ENCODE measurements at regions not wholly inside any gene's neighbourhood (a gene's known extent, or its start where the extent isn't known, plus 50 kb on each side); places are given as distances from the start of the nearest gene placed in this dataset.
A peak's percentile ranks its signal among the peaks of the same experiment; 100 is the strongest.

- DNase-seq (ENCODE audit: low spot score) = no peak
These were observed 290.1 kb downstream of the ZSWIM6 start for GRCh38 chr5:61622156-61622555.

DNA sequence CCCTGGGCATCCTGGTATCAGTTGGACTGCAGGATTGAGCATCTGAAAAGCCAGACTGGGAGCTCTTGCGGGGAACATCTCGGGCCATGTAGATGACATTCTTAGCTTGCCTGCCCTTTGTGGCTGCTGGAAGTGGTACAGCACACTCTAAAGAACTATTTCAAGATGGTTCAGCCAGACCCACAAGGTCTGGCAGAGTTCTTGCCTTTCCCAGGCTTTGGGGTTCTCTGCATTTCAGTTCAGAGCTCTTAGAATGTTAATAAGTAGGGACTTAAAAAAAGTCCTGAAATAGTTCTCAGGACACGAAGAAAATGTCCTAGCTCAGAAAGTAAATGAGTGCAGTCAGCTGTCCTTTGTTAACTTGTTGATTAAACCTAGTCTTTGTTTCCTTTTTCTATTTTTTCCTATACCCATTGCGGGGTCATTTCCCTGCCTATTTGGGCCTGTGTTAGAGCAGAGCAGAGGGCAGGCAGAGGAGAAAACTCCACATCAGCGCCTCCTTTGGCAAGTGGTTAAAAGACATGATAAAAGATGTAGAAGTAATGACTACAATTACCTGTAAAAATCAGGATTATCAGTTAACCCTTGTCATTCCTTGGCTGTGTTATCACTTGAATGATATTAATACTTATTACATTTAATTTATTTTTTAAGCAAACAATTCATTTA, 291.5 kb downstream of the ZSWIM6 start:
- peak; percentile 19 for DNase-seq (ENCODE audit: low spot score)

DNA sequence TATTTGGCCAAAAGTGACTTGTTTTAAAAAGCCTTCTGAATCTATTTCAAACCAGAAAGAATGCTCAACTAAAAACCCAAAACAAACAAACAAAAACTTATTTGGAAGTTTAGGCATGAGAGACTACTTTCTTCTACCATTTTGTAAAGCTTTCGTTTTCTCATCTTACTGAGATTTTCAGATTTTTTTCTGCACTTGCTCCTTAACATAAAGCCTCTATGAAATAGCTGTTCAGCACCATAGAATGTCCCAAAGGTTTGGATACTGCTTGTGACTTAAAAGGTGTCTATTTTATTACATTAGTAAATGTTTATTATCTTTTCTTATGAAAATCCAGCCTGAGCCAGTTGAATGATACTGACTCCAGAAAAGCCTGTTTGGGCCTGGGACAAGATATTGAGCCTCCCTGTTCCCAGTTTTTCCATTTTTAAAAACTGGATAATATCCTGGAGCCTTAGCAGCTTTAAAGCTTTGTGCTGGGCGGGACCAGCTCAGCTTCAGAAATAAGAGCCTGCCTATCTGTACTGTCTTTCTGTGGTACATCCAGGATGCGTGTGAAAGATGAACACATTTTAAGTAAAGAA, 292.6 kb downstream of the ZSWIM6 start:
- DNase-seq (ENCODE audit: low spot score) = no peak

DNA sequence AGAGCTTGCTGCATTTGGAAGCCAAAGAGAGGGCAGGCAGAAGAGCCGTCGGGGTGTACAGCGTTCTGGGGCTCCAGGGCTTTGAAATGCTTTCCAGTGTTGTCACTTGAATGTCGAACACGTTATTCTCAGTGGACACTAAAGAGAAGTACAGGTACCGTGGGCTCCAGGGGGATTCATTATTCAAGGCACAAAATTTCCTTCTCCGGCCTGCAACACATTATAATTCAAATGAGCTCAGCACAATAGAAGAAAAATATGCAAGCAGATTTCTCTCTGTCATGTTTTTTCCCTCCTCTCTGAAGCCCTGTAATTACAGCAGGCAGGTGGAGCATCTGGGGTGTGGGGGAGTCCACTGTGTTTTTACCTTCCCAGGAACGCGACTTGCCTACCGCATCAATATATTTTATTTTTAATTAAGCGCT, 293.1 kb downstream of the ZSWIM6 start:
- no peak for DNase-seq (ENCODE audit: low spot score)

DNA sequence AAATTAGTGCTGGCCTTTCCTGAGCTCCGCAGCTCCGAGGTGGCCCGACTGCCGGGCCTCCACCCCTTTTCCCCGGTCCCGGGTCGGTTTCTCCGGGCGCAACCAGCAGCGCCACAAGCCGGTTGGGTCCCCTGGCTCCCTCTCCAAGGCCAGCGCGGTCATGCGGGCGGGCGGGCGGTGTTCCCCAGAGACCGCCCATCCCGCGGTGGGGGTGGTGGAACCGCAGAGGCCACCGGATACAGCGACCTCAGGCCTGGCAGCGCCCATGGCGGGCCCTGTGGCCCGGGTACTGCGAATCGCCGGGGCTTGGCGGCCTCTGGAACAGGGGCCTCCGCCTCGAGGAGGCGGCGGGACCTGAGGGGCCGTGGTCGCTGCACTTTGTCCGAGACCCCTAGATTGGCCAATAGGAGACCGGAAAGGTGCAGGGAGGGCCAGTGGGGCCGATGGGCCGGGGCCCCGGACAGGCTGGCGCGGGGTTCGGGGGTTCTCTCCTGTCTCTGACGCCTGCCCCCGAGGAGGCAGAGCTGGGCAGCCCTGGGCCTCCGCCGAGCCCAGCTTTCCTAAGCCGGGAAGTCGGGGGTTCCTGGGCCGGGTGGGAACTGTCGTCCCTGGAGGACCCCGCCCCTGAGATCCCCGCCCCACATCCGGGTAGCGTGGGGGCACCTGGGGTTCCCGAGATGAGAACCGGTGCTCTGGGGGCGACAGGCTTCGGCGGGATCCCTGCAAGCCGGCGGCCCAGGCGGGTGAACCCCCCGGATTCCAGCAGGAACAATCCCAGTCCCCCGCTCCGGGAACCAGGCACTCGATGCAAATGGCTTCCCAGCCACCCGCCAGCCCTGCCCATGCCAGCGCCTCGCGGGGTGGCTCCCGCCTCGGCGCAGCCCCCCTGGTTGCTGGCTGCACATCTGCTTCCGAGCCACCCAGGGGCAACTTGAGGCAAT, 293.9 kb downstream of the ZSWIM6 start:
- DNase-seq (ENCODE audit: low spot score) = peak; percentile 43

DNA sequence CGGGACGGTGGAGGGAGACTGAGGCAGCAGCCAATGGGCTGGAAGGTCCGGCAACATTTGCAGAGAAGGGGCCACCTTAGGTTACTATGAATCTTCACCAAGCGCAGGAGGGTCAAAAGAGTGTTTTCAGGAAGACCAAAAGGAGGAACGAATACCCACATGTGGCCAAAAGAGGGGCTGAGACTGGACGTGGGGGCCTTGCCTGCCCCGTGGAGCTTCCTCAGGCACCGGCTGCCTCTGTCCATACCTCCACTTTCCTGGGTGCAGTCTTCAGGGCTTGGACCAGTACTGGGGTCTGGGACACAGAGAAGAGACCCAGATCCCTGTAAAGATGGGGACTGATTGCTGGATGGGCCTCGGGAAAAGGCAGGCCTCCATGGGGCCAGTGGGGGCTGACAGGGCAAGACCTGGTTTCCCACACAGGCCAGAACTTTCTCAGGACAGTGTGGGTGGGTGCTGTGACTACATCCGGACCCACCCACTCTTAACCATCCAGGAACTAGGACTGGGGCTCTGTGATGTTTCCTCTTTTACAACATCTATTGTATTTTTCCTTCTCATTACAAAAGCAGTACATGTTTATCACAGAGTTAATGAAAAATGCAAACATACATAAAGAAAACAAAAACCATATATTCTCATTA, 294.7 kb downstream of the ZSWIM6 start:
- DNase-seq (ENCODE audit: low spot score) = no peak

DNA sequence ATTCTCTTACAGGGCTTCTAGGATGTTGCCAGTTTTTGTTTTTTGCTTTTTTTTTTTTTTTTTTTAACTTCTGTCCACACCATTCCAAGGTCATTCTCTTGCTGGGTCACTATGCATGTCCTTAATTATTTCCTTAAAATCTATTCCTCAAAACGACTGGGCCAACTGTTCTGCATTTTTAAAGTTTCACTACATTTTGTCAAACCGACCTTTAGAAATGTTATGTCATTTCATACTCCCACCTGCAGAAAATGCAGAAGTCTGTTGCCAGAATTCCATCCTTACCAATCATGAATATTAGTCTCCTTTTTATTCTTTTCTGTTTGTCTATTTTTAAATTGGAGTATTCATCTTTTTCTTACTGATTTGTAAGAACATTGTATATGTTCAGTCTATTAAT, 295.5 kb downstream of the ZSWIM6 start:
- DNase-seq (ENCODE audit: low spot score) = no peak

- no peak for DNase-seq (ENCODE audit: low spot score)
These were observed 298.9 kb downstream of the ZSWIM6 start for GRCh38 chr5:61630908-61631307.

GRCh38 chr5:61631438-61631941, 299.4 kb downstream of the ZSWIM6 start:
- DNase-seq (ENCODE audit: low spot score) = no peak

- no peak for DNase-seq (ENCODE audit: low spot score)
These were observed 300.0 kb downstream of the ZSWIM6 start for GRCh38 chr5:61632064-61632463.

DNA sequence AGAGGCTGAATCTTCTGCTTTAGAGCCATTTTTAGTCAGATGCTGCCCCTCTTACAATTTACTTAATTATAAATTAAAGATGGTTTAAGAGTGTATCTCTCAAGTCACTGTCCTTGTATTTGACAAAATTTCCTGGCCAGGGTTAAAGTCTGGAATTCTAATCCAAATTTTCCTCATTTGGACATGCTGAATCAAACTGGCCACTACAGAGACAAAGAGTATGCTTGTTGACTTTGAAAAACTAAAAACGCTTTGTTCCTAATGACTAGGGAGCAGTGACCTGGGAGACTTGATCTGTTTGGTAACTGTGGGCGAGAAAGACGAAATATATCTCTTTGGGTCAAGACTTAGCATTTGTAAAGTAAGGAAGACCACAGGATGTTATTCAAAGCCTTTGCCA, 303.2 kb downstream of the ZSWIM6 start:
- no peak for DNase-seq (ENCODE audit: low spot score)

GRCh38 chr5:61637566-61637965, 305.5 kb downstream of the ZSWIM6 start:
- DNase-seq (ENCODE audit: low spot score) = no peak

DNA sequence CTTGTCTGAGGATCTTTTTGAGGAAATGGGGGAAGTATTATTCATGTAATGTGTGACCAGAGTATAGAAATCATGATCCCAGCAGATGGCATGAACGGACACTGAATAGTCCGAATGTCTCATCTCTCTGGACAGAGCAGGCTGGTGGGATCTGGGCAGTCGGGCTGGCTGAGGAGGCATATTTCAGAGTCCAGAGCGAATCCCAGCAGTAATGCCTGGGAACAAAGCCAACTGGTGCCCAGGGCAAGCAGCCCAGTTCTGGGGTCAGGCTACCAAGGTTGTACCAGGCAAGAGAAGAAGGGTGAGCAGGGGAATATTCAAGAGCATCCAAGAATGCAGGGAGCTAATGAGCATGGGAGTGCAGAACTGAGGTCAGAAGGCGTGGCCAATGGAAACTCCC, 306.4 kb downstream of the ZSWIM6 start:
- no peak for DNase-seq (ENCODE audit: low spot score)

GRCh38 chr5:61640179-61641021, 308.3 kb downstream of the ZSWIM6 start:
- no peak for DNase-seq (ENCODE audit: low spot score)

DNA sequence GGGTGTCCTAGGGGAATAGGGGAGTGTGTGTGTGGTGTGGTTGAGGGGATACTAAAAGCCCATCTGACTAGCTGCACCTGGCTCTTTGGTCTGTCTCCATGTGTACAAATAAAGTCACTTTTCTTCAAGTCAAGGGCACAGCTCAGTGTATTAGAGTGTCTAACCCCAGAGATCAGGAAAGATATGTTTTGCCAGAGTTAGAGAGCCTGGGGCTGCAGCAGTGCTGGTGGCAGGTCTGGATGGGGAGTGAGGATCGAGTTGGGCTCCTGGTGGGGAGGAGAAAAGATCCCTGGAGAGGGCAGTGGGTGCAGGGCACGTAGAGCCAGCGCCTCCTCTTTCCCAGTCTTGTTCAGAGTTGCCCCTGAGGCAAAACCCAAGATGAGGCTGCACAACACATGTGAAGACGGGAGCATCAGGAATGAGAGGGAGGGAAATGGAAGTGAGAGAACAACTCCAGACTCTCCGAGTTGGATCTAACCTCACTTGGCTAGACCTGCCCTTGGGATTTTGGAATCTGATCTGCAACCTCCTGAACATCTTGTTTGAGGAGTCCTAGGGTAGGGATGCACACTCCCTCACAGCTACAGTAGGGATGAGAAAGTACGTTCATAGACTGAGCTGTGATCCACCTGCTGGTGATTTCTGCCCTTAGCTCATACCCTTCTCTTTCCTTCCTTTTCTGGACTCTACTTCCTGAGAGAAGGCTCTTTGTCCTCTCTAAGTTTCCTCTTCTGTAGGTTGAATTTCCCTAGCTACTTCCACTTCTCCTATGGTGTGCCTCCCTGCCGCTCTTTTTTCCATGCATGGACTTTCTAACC, 309.9 kb downstream of the ZSWIM6 start:
- DNase-seq (ENCODE audit: low spot score) = no peak

DNA sequence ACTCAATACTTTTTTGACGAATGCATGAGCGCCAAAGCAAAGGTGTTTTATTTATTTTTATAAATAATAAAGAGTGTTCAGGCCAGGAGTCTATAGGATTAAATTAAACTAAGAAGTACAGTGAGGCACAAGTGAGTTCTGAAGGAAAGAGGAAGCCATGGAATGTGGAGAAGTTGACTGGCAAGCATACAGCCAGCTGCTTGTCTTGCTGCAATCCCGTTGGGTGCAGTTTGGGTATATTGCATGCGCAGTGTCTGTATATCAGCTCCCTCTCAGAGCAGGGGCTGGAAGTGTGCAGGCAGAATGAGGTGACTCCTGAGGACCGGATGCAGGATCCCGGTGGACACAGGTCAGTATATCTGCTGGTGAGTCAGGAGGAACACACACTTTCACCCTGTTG, 315.6 kb downstream of the ZSWIM6 start:
- DNase-seq (ENCODE audit: low spot score) = no peak

DNA sequence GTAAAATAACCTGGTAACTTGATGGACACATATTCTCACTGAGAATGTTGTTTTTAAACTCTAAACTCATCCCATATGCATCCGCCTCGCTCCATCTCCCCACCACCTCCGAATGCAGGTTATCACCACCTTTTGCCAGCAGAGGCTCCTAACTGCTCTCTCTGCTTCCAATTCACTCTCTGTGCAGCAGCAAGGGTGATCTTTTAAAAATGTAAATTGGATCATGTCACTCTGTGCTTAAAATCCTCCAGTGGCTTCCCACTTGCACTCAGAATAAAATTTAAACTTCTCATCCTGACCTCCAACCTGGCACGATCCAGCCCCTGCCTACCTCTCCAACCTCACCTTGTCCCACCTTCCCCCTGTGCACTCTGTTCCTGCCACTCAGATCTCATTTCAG, 317.2 kb downstream of the ZSWIM6 start:
- DNase-seq (ENCODE audit: low spot score) = no peak

GRCh38 chr5:61649971-61650370, 317.9 kb downstream of the ZSWIM6 start:
- no peak for DNase-seq (ENCODE audit: low spot score)

GRCh38 chr5:61650661-61651060, 318.6 kb downstream of the ZSWIM6 start:
- no peak for DNase-seq (ENCODE audit: low spot score)

DNA sequence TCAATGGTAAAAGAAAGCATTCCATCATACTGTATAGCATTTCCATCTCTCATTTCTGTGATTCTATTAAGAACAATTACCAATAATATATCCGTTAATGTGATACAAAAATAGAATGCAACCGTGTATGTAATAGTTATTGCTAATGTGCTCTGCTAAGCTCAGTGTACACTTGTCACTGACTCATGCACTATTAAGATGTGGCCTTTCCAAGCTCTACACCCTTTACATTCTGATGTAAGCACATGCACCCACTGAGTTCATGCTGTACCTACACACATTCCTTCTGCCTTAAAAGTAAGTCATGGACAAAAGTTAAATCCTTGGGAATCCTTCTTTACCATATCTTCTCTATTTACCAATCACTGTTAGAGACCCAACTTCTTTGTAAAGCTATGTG, 319.1 kb downstream of the ZSWIM6 start:
- DNase-seq (ENCODE audit: low spot score) = no peak

DNA sequence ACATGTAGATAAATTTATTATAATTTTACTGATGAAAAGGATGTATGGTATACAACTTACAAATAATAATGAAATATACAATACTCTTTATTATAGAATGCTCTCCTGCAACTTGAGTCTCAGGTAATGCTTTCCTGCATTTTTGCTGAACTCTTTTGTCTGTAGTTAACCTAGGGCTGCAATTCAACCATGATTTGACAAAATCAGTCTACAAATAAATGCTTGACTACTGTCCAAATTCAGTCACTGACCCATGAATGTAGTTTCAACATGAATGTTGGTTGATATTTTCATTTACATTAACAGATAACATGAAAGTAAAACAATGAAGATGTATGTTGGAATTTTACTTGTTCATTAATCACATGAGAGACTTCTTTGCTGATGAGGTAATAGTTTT, 320.9 kb downstream of the ZSWIM6 start:
- no peak for DNase-seq (ENCODE audit: low spot score)
